Stimulated activated CD4-positive, alpha-beta T cell treated with anti-CD3 and anti-CD28 coated beads, Interleukin-15, amount 100 ng/mL, for 48 hours (primary cell): ENCODE measurements at regions not wholly inside any gene's neighbourhood (a gene's known extent, or its start where the extent isn't known, plus 50 kb on each side); places are given as distances from the start of the nearest gene placed in this dataset.

Source experiments
- DNase-seq, 2 donors: peaks; one replicate each; pipeline ENCODE4 v3.0.0-alpha.2; 2020; ENCODE audit warnings: low read depth in 2 of 2

GRCh38 chr10:3428826-3429225, 256.2 kb upstream of the PITRM1 start:
- no peak for DNase-seq

GRCh38 chr10:3427950-3428354, 255.4 kb upstream of the PITRM1 start:
- DNase-seq, result no peak

- no peak for DNase-seq
Observed at GRCh38 chr10:3427347-3427746, 254.8 kb upstream of the PITRM1 start.

GRCh38 chr10:3426190-3426845, 253.7 kb upstream of the PITRM1 start:
- no peak for DNase-seq

- DNase-seq, result no peak
Observed at GRCh38 chr10:3425716-3426115, 253.1 kb upstream of the PITRM1 start.

- DNase-seq, result no peak
Observed at GRCh38 chr10:3425261-3425660, 252.7 kb upstream of the PITRM1 start.

GRCh38 chr10:3424111-3424851, 251.7 kb upstream of the PITRM1 start:
- no peak for DNase-seq

GRCh38 chr10:3423384-3423783, 250.8 kb upstream of the PITRM1 start:
- DNase-seq, result no peak

GRCh38 chr10:3422282-3422681, 249.7 kb upstream of the PITRM1 start:
- DNase-seq, result no peak

GRCh38 chr10:3421537-3422257, 249.1 kb upstream of the PITRM1 start:
- no peak for DNase-seq

- no peak for DNase-seq
Observed at GRCh38 chr10:3420527-3421469, 248.2 kb upstream of the PITRM1 start.

- no peak for DNase-seq
Observed at GRCh38 chr10:3419719-3420495, 247.3 kb upstream of the PITRM1 start.

- no peak for DNase-seq
Observed at GRCh38 chr10:3418926-3419325, 246.3 kb upstream of the PITRM1 start.

- DNase-seq, result no peak
Observed at GRCh38 chr10:3418041-3418754, 245.6 kb upstream of the PITRM1 start.

GRCh38 chr10:3417096-3417495, 244.5 kb upstream of the PITRM1 start:
- no peak for DNase-seq

GRCh38 chr10:3415878-3416605, 243.5 kb upstream of the PITRM1 start:
- DNase-seq, result no peak

GRCh38 chr10:3415038-3415736, 242.6 kb upstream of the PITRM1 start:
- DNase-seq, result no peak

GRCh38 chr10:3414667-3415023, 242.1 kb upstream of the PITRM1 start:
- no peak for DNase-seq
